Heart right ventricle (tissue), 16 donors: ENCODE measurements at regions not wholly inside any gene's neighbourhood (a gene's known extent, or its start where the extent isn't known, plus 50 kb on each side); places are given as distances from the start of the nearest gene placed in this dataset.

Source experiments
- ATAC-seq, 8 donors: fragments of 200-7000 bp; cut with Tn5 transposase; one replicate each; pipeline ENCODE4 v1.9.1; 2020; ENCODE audit warnings: mild to moderate bottlenecking in 8 of 8, moderate library complexity in 8 of 8, moderate number of reproducible peaks in 1 of 8
- DNase-seq, 2 donors: peaks; one replicate each; pipeline ENCODE4 v3.0.0-alpha.2; 2020
- H3K27ac ChIP-seq, 10 donors: fragments of 200-600 bp; sonication (generic) in 2 of 10; one replicate each; pipeline versions ENCODE4 v1.5.0 to v1.8.0; 2020 to 2022; ENCODE audit warnings: mild to moderate bottlenecking in 3 of 10
- H3K27me3 ChIP-seq, 7 donors: fragments of 200-600 bp; one replicate each; pipeline ENCODE4 v1.8.0; 2021 to 2022; ENCODE audit warnings: mild to moderate bottlenecking in 2 of 7
- H3K36me3 ChIP-seq, 9 donors: fragments of 200-600 bp; sonication (generic) in 1 of 9; one replicate each; pipeline versions ENCODE4 v1.5.0 to v1.8.0; 2020 to 2022; ENCODE audit warnings: mild to moderate bottlenecking in 2 of 9
- H3K4me1 ChIP-seq, 9 donors: fragments of 200-600 bp; sonication (generic) in 1 of 9; one replicate each; pipeline versions ENCODE4 v1.5.0 to v1.8.0; 2020 to 2022; ENCODE audit warnings: mild to moderate bottlenecking in 4 of 9
- H3K4me3 ChIP-seq, 10 donors: fragments of 200-600 bp; sonication (generic) in 2 of 10; one replicate each; pipeline versions ENCODE4 v1.5.0 to v1.8.0; 2020 to 2022; ENCODE audit warnings: mild to moderate bottlenecking in 7 of 10, moderate library complexity in 2 of 10
- H3K9me3 ChIP-seq, 11 donors: fragments of 200-600 bp in 10 of 11; sonication (generic) in 2 of 11; one replicate each; pipeline versions ENCODE4 v1.5.0 to v1.8.0; 2013 to 2022; ENCODE audit warnings: mild to moderate bottlenecking in 2 of 11, control low read depth in 1 of 11, moderate library complexity in 1 of 11
- CTCF ChIP-seq, 9 donors: fragments of 200-600 bp; sonication (generic) in 2 of 9; IDR thresholded peaks; one replicate each; pipeline versions ENCODE4 v1.5.0 to v1.8.0; 2021 to 2022; ENCODE audit warnings: antibody characterized with exemption in 9 of 9, mild to moderate bottlenecking in 5 of 9, moderate library complexity in 1 of 9
- WGBS, 2 donors: extraction: QIAGEN DNeasy Blood & Tissue Kit; methylation state at CpG; one replicate each; pipeline ENCODE4 v1.1.7; 2013; ENCODE audit warnings: inconsistent platforms in 1 of 2; 5-methylcytosine and 5-hydroxymethylcytosine counted together
- intact Hi-C, 10 donors: fragments of 100-400 bp; cut with DNase I; formaldehyde crosslinking; loops; one replicate each; pipeline versions ENCODE4 v1.11.1 to v1.14.2; 2022
- donor health status: Arrhythmogenic right ventricular cardiomyopathy.
- donor health status: ischemic (EF 13 %, LVEDD 7.1; RV severe dilation, severe dysfunction).
- donor health status: healthy with polysubstance abuse.
- donor health status: DM: no; HTN: yes; CAD: no.
- donor health status: DM: no; HTN: no; CAD: no.
- donor health status: ischemic (EF 25% LVEDD 6.9; RV normal size, moderate dysfunction).
- donor health status: ischemic (EF 25% LVEDD 5.7; RV mildly dilated, moderate dysfunction).
- donor health status: healthy.
- donor health status: DM: yes; HTN: yes; CAD: no.
- donor health status: Ischemic cardiomyopathy.
- donor health status: ischemic (EF 35%, LVEDD 5.7; RV mildly dilated, moderate dysfunction).
- donor health status: nonischemic (EF 11% LVEDD 7.7; RV severe dilation, severe dysfunction).
- donor health status: DM: yes; HTN: yes; CAD: no.
- donor health status: PGD.
- donor health status: ischemic (EF 29% LVEDD 5.4; RV normal size, mild dysfunction).
- donor health status: nonischemic (EF 23%, LVEDD 6.1; RV moderate dilation, normal function).

DNA sequence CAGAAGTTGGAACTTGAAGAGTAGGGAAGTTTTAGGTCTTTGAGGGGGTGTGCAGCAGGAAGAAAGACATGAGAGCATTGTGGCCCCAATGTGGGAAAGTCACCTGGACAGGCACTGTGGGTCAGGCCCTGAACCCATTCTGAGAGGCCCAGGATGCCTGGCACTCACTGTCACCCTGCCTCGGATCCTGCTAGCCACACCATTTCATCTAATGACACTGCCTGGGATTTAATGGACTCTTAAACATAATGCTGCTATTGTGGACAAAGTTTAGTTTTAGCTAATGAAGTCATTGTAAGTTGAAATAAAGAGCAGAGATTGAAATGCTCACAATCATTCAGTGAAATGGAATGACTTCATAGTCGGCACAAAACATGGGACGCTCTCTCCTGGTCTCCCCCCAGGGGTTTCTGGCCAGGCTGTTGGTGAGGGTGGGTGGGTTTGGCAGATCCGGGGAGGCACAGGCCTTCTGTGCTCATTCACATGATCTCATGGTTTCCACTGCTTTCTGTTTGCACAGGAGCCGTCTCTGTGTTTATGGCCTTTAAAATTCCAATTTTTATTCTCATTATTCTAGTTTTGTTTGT, 141.8 kb upstream of the KLHL29 start:
- intact Hi-C loops: no loop called here
- Histone ChIP-seq H3K36me3 (no peaks in the 10 kb centered on the region), H3K27ac (peak overlapping the region in 2 of 10 donors; percentile 21 to 22), H3K4me1 (peaks cover 0 to 4% (median 0%) of the 10 kb centered on the region in 9 donors), H3K4me3 (no peak overlapping the region), H3K27me3 (peaks cover 0 to 5% (median 0%) of the 10 kb centered on the region in 7 donors), H3K9me3 (no peaks in the 10 kb centered on the region)
- no peak for TF ChIP-seq CTCF (IDR thresholded peaks at IDR 0.05)
- DNase-seq (no peak), ATAC-seq (peak in 4 of 8 donors; percentile 24 to 59 (median 41))
- 70 to 77% methylated on average over 5 of the region's 5 CpGs for WGBS, 2 donors

DNA sequence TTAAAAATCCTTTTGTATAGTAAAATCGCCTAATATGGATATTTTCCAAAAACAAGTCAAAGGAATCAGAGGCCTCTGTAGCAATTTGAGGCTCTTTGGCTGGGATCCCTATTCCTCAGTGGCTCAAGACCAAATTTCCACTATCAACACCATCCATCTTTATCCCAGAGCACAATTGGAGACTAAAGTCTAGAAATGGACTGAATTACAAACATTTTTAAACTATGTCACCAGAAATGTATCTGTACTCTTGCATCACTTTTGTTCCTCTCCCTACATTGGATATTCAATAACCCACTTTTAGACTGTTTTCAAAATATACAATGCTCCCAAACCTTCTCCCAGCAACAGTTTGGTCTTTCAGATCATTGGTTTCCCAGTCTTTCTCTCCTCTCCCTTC, 140.4 kb upstream of the KLHL29 start:
- no peak overlapping the region for H3K4me3 ChIP-seq
- no peaks in the 10 kb centered on the region for H3K36me3 ChIP-seq
- no peak for TF ChIP-seq CTCF (IDR thresholded peaks at IDR 0.05)
- ATAC-seq (no peak), DNase-seq (no peak)
- no peak overlapping the region for H3K27ac ChIP-seq
- WGBS, 2 donors: 52 to 64% methylated on average over 1 of the region's 1 CpG
- no peaks in the 10 kb centered on the region for H3K27me3 ChIP-seq
- no peaks in the 10 kb centered on the region for H3K9me3 ChIP-seq
- intact Hi-C loops: no loop called here
- peaks cover 0 to 5% (median 0%) of the 10 kb centered on the region in 9 donors for H3K4me1 ChIP-seq

GRCh38 chr2:23246992-23247683, 137.8 kb upstream of the KLHL29 start:
- WGBS, 2 donors: 68 to 86% methylated on average over 4 of the region's 4 CpGs
- H3K36me3 ChIP-seq: no peaks in the 10 kb centered on the region
- intact Hi-C loops: no loop called here
- H3K9me3 ChIP-seq: no peaks in the 10 kb centered on the region
- TF ChIP-seq CTCF (IDR thresholded peaks at IDR 0.05): no peak
- no peak for ATAC-seq
- no peak overlapping the region for H3K27ac ChIP-seq
- H3K4me1 ChIP-seq: peaks cover 0 to 5% (median 0%) of the 10 kb centered on the region in 9 donors
- DNase-seq: no peak
- H3K4me3 ChIP-seq: no peak overlapping the region
- no peaks in the 10 kb centered on the region for H3K27me3 ChIP-seq

- no peak for TF ChIP-seq CTCF (IDR thresholded peaks at IDR 0.05)
- ATAC-seq: no peak
- H3K27ac ChIP-seq: no peak overlapping the region
- no peaks in the 10 kb centered on the region for H3K27me3 ChIP-seq
- H3K36me3 ChIP-seq: no peaks in the 10 kb centered on the region
- H3K4me3 ChIP-seq: no peak overlapping the region
- peaks cover 0 to 5% (median 0%) of the 10 kb centered on the region in 9 donors for H3K4me1 ChIP-seq
- intact Hi-C loops: no loop called here
- DNase-seq: no peak
- 43 to 64% methylated on average over 1 of the region's 1 CpG for WGBS, 2 donors
- H3K9me3 ChIP-seq: no peaks in the 10 kb centered on the region
Observed at GRCh38 chr2:23248667-23249066, 136.3 kb upstream of the KLHL29 start.
